Activated effector memory CD4-positive, alpha-beta T cell treated with Interleukin-2 at 50 U/mL for 16 hours (primary cell): ENCODE measurements at regions not wholly inside any gene's neighbourhood (a gene's known extent, or its start where the extent isn't known, plus 50 kb on each side); places are given as distances from the start of the nearest gene placed in this dataset.

Experiments
- DNase-seq: peaks from one replicate; pipeline ENCODE4 v3.0.0-alpha.2; 2020

DNA sequence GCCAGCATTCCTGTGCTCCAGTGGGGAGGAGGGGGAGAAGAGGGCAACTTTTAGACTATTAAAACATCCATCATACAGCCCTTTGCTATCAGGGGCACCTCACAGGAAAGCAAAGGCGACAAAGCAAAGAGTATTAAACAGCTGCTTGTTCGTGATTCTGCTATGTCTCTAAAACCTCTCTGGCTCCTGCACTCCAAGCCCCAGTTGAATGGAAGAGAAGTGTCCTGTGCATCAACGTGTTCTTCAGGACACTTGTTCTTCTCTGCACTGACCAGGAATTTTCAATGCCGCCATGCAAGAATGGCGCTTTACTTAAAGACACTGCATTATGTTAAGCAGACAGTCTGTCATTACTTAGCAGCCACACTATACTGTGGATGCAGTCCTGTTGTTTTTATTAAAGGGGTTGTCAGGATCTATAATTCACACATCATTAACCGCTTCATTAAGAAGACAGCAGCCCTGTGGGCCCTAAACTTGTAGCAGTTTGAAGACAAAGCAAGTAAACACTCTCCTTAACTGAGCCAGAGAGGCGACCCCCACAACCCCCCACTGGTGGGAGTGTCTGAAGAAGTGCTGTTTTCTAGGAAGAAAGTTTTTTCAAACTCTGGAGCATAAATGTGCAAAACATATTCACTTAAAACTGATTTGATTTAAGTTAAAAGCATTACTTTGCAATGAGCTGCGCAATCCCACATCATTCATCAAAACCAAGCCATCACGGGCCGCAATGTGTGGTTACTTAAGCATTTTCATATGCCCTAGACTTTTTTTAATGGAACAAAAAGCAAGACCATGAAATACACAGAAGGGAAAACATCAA is 164.5 kb downstream of the ZNF608 start:
- DNase-seq: no peak

DNA sequence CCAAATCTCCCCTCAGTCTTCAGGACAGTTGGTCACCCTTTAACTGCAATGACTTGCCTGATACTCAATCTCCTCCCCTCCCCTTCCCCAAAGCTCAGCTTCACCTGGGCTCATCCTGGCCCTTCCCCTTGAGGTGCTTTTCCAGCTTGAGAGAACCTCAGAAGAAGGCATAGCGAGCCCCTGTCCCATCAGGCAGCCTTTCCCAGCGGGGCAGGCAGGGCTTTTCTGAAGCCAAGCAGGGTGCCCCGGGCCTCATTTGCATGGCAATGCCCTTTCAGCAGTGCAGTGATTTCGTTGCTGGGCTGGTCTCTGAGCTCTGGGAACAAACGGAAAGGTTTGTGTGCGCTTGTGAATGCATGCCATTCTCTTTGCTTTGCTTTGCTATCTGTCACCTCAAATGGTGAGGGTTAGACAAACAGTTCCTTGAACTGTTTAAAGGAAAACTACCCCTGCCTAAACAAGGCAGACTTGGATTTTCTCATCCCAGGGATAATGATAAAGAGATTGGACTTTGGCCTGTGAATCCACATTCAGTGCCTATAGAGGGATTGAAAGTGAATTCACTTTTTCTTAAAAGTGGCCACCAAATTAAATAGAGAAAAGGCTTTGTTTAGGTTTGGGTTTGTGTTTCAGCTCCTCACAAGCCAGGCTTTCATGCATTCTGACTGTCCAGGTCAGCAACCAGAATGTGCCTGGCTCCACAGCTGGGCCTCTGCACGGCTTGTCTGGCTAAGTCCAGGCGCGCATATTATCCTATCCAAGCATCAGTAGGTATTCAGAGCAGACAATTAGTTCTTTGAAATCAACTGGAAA is 165.3 kb downstream of the ZNF608 start:
- no peak for DNase-seq

DNA sequence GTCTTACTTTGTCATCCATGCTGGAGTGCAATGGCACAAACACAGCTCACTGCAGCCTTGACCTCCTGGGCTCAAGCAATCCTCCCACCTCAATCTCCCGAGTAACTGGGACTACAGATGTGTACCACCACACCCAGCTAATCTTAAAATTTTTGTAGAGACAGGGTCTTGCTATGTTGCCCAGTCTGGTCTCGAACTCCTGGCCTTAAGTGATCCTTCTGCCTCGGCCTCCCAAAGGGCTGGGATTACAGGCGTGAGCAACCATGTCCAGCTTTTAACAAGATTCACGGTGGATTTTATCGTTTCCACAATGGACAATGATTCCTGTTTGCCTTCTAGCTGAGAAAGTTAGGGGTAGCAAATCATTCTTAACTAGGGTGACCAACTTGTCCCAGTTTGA is 165.9 kb downstream of the ZNF608 start:
- DNase-seq: no peak

DNA sequence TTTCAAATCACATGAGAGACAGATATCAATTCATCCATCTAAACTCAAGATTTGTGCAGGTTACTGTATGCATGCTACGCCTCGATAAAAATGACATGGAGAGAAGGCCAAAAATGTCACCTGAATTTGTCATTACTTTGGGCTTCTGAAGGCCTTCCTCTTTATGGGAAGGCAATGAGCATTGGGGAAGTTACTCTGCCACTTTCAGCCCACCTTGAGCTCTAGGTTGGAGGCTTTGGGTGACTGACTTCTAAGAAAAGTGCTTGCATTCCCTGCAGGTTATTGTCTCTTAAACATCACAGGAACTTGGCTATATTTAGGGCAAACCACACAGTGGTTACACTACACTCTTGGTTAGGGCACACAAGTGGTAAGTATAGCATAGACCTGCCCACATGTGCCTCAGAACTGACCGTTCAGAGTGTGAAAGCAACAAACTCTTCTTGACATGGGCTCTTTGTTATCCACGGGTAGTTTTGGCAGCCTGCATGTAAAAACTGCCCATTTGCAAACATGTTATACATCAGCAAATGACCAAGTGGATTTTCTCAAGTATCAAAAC is 169.5 kb downstream of the ZNF608 start:
- DNase-seq: no peak

DNA sequence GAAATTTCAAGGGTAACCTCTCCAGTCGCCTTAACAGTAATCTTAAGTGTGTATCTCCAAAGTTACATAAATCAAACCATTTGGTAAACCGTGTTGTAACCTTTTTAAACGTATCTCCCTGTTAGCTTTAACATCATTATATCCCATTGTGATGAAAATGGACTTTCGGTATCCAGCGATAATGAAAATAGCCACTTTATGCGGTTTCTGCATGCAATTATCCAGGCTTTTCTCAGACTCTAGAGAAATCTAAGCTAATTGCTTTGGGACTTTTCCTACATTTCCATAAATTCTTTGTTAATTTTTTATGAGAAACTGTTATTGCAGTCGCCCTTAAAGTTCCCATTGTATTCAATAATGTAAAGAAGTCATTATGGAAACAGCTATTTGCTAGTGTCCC is 170.7 kb downstream of the ZNF608 start:
- DNase-seq: no peak

DNA sequence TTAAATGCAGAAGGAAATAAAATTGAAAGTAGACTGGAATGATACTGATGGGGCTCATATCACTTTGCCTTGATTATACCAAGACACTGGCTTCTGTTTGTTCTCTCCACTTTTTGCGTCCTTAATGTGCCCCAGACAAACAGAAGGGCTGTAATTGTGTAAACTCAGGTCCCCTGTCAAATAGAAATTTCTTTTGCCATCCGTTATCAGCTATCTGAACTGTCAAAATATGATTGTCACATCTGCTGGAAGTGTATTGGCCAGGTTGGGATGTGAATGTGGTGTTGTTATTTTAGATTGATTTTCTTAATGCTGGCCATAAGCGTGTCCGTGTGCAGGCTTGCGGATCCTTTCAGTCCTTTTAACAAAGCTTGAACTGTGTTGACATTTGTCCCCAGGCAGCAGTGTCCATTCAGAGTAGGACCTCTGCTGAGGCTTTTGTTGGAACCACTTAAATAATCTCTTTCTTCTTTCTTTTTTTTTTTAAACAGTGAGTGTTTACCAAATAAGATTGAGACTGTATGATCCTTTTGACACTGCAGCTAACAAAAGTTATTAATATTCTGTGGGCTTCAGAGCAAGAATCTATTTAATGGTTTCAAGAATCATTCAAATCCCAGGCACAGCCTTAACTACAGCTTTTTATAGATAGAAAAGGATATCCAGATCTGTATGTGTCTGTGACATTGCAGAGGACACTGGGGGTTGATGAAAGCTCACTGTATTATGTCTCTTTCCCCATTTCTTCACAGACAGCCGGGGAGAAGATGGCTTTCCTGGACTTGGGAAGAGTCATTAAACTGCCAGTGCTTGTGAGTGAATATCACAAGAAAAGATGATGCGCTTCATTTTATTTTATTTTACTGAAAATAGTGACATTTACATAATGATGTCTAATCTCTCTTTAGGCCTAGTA is 171.7 kb downstream of the ZNF608 start:
- no peak for DNase-seq

DNA sequence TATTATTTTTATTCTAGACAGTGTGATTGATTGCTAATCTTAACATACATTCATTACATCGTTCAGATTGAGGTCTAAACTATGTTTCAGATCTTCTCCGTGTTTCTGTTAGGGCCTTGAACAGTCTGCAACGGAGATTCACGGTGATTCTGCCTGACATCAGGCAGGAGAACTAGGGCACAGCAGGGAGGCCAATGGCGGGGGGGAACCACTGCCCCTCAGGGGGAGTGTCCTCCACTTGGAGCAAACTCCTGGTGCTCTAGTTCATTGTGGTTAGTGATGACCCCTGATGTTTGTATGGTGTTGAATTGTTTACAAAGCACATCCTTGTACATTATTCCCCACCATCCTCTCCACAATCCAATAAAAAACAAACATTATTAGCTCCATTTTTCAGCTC is 173.5 kb downstream of the ZNF608 start:
- no peak for DNase-seq

DNA sequence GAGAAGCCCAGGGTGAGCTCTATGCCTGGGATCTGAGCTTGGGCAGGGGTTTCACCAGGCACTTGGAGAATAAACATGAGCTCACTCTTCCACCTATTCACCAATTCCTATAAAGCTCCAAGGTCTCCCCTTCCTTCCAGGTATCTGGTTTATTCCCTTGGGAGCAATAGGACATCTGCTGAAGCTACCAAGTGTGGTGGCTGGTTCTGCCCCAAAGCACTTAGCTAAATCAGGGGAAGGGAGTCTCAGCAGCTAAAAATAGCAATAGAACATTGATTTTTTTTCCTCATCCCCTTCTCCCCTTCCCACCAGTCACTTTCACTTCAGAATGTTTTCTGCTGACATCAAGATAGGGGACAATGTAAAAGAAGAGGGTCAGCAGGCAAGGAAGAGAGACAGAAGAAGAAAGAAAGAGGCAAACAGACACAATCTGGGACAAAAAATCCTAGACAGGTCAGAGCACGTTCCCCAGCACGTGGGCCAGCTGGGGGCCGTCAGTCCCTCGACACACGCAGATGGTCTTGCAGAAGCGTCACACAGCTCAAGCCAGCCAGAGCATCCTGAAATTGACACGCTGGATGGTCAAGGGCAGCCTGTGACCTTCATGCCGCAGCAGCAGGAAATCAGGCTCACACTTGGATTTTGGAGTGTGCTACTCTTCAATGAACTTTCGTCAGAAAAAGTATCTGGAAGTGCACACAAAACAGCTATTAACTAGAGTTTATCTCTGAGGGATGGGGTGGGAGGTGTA is 176.0 kb downstream of the ZNF608 start:
- DNase-seq: no peak

DNA sequence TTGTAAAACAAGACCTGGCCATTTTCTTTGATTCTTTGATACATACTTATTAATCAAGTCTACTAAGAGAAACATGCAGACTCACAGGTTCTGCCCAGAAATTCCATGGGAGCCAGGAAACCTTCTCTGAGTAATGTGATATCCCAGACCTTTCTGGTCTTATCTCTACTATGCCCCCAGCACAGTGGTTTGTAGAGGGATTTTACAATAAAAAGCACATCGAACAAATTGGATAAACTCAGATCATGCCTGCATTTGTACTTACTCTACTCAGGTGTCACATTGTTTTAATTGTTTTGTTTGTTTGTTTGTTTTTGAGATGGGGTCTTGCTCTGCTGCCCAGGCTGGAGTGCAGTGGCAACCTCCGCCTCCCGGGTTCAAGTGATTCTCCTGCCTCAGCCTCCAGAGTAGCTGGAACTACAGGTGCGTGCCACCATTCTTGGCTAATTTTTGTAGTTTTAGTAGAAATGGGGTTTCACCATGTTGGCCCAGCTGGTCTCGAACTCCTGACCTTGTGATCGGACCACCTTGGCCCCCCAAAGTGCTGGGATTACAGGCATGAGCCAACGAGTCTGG is 179.5 kb downstream of the ZNF608 start:
- DNase-seq: no peak

DNA sequence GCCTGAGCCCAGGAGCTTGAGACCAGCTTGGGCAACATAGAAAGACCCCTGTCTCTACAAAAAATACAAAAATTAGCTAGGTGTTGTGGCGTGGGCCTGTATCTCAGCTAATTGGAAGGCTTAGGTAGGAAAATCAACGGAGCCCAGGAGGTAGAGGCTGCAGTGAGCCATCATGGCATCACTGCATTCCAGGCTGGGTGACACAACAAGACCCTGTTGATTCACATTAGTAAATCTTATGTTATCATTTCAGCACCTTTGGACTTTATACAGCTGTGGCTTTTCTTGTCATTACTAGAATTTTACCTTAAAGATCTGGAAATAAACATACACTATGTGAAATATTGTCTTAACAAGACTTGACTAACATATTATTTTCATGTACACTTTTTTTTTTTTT is 185.0 kb downstream of the ZNF608 start:
- DNase-seq: no peak

DNA sequence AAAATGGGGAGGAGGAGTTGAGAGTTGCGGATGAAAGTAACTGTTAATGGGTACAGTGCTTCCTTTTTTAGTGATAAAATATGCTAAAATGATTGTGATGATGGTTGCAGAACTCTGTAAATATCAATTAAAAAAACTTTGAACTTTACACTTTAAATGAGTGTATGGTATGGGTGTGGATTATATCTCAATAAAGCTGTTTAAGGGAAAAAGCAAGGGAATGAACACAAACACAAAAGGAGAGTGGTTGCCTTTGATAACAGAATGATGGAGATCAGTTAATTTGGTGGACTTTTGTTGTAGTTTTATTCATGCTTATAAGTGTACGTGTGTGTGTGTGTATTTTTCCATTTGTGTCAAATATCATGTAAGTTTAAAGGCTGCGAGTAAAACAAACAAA is 186.1 kb downstream of the ZNF608 start:
- DNase-seq: no peak

DNA sequence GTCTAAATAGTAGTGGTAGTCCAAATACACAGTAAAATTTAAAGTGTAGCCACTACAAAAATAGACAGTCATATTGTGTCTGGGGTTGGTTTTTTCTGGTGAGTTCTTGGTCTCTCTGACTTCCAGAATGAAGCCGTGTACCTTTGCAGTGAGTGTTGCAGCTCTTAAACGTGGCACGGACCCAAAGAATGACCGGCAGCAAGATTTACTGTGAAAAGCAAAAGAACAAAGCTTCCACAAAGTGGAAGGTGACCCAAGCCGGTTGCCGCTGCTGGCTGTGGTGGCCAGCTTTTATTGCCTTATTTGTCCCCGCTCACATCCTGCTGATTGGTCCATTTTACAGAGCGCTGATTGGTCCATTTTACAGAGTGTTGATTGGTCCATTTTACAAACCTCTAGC is 188.7 kb downstream of the ZNF608 start:
- DNase-seq: no peak

DNA sequence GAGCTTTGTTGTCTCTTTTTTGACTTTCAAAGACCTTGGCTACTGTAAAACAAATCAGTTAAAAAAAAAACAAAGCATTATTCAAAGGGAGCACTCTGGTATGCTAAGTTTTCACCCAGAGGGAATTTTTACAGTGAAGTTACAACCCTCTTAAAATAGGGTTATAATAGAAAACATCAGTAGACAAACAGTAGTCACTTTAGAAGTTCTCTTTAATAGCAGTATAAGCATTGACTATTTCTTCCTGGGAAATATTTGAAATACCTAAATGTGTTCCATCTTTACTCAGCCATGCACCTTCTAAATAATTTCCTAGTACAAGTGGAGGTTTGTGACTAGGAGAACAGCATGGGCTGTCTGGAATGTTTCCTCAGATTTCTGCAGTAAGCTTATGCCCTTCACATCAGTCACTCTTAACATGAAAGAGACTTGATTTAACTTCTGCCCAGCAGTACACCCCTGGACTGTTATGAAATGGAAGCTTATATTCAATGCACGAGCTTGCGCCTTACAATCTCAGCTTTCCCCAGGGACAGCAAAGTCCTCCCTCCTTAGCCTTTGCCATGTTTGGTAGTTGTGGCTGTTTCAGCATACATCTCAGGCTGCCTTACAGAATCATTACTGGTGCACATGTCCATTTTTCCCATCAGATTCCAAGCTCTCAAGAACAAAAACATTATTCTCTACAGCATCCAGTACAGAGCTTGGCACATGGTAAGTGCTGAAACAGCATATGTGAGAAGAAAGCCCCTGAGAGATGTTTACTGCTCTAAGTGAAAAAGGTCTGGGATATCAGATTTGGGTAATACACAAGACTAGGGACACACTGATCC is 191.5 kb downstream of the ZNF608 start:
- no peak for DNase-seq

DNA sequence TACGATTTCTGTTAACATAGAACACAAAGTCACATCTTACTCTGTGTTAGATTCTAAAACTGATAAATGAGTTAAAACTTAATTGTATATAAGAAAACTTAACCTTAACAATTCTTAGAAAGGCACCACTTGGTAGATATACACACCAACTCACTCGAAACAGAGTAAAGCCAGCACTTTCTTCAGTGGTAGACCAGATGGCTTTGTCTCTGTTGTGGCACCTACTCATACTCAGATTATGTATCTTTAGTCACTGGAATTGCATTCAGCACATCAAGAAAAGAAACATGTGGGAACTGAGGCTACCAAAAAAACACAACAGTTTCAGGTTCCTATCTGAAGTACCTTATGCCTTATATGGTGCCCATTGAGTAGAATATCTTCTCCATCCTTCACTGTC is 192.5 kb downstream of the ZNF608 start:
- DNase-seq: no peak

DNA sequence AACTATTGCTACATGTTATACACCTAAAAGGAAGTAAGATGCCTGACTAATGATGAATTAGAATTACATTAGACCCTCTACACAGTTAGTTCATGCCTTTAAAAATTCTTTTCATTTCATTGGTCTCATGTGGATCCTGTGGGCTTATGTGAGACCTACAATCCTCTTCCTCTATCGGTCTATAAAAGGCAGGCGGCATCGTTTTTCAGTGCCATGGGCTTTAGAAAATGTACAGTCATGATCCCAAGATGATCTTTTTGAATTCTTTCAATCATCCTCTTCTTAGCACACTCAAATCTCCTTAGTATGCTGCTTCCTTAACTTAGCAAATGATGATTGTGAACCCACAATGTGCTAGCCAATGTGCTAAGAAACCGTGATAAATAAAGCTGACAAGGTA is 193.9 kb downstream of the ZNF608 start:
- DNase-seq: no peak

DNA sequence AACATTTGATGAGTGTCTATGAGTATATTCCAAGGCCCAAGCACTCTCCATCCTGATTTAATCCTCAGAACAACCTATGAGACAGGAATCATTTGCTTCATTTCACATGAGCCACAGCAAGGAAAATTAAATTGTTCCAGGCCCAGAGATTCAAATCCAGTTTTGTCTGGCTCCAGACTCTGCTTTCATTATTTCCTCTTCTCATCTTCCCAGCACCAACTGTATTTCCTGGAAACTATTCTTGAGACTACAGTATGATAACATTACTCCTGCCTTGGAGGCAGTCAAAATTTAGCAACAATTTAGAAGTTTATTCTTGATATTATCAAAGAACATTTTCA is 194.5 kb downstream of the ZNF608 start:
- no peak for DNase-seq

DNA sequence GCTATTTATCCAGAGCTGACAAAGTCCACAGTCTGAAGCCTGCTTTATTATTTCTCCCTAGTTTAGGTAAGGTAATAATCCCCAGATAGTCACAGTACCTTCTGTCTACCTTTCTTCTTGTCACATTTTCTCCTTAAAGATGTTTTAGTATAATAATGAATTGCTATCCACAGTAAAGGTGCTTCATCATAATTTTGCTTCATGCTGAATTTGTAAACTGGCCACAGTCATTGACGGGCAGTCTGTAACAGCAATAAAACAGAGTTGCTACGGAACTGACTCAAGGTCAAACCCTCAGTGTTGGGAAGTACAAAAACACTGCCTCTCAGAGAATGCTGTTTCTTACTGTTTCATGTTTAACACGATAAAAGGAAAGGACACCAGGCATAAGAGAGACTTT is 195.7 kb downstream of the ZNF608 start:
- no peak for DNase-seq

DNA sequence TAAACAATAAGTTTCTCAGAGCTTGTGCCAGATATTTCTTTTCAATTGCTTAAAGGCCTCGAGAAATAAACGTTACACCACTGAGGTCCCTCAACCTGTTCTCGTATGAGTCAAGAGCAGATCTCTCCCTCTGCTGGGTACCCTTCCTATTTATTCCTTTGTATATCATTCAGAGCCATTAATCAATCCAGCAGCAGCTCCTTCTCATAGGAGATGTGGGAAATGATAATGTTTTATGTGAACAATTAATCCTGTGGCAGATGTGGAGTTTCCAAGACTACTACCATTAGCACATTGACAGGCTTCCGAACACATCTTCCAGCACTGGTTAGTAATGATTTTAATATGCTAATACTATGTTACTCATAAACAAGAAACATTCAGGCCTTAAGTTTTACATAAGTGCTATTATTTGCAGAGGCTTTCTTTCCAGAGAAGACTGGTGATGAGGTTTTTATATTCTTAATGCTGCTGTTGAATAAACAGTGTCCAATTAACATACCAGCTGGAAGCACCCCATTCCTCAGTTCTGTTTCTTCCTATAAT is 196.5 kb downstream of the ZNF608 start:
- no peak for DNase-seq

DNA sequence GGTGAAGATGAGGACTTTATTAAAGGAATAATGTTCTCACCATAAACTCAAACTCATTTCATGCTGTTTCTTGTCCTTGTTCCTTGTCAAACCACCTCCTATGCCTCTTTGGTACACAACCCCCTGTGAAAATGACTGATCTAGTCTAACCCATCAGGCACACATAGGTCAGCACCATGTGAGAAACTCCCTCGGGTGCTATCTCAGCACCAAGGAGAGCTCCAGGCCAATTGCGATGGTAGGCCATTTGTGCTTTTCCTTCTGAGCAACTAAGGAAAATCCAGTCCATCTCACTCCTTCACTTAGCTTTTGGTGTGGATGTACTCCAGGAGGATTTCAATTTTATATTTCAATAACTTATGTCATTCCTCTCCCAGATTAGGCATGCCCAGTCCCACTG is 199.8 kb downstream of the ZNF608 start:
- no peak for DNase-seq

DNA sequence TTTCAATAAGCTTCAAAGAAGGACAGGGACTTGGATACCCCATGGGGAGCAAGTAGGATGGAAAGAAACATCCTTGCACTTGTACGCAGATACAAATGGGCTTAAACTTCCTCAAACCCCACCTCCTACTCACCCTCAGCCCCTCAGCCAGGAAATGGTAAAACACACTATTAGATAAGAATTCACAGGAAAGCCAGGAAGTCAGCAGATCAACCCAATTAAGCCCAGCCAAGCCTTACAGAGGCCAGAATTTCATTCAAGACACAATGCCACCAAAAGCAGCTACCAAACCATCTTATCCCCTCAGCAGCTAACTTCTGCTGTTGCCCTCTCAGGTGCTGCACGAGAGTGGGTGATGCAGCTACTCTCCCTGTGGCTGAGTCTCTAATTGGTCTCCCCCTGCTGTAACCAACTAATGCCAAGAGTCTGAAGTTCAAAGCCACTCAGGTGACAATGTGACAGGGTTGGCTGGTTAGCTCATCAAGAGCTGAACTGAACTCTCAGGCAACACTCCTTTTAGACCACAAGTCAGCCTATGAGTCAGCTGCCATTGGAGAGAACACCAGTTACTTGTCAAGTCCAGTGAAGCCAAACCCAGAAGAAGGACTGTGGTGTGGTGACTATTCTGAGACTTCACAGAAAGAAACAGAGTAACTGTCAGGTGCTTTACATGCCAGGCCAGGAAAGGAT is 201.9 kb downstream of the ZNF608 start:
- no peak for DNase-seq
